Astrocyte (in vitro differentiated cells and primary cell): ENCODE measurements at regions not wholly inside any gene's neighbourhood (a gene's known extent, or its start where the extent isn't known, plus 50 kb on each side); places are given as distances from the start of the nearest gene placed in this dataset.

Source experiments
- DNase-seq: peaks from one replicate; pipeline ENCODE4 v3.0.0-alpha.2; 2010; ENCODE audit warnings: low read depth
- FAIRE-seq: peaks from 2 replicates; lab custom pipeline; 2011; peaks lifted over from hg19 to GRCh38; lab: Jason Lieb, UNC
- H2AFZ ChIP-seq: 2 replicates; pipeline ENCODE4 v1.6.0; 2012; ENCODE audit warnings: low read depth, low read length, inconsistent platforms
- H3K27ac ChIP-seq: 2 replicates; pipeline ENCODE4 v1.5.1; 2011; ENCODE audit warnings: low read depth, low read length, inconsistent platforms
- H3K27me3 ChIP-seq: 2 replicates; pipeline ENCODE4 v1.6.0; 2011; ENCODE audit warnings: low read length, inconsistent platforms; ENCODE audit not compliant: insufficient read depth
- H3K36me3 ChIP-seq: 2 replicates; pipeline ENCODE4 v1.5.1; 2011; ENCODE audit warnings: low read length, inconsistent platforms; ENCODE audit not compliant: insufficient read depth
- H3K4me1 ChIP-seq: 2 replicates; pipeline ENCODE4 v1.5.1; 2011; ENCODE audit warnings: low read length, inconsistent platforms; ENCODE audit not compliant: insufficient read depth
- H3K4me2 ChIP-seq: 2 replicates; pipeline ENCODE4 v1.6.0; 2012; ENCODE audit warnings: low read length, inconsistent platforms
- H3K4me3 ChIP-seq: 2 replicates; pipeline ENCODE4 v1.5.1; 2011; ENCODE audit warnings: low read depth, mild to moderate bottlenecking, low read length, inconsistent platforms; ENCODE audit not compliant: insufficient read depth
- H3K79me2 ChIP-seq: 2 replicates; pipeline ENCODE4 v1.6.0; 2012; ENCODE audit warnings: mild to moderate bottlenecking, low read length, inconsistent platforms; ENCODE audit not compliant: insufficient read depth
- H3K9ac ChIP-seq: 2 replicates; pipeline ENCODE4 v1.6.0; 2012; ENCODE audit warnings: mild to moderate bottlenecking, low read length, inconsistent platforms
- H3K9me3 ChIP-seq: 2 replicates; pipeline ENCODE4 v1.5.1; 2012; ENCODE audit warnings: low read depth, mild to moderate bottlenecking, low read length, inconsistent platforms; ENCODE audit not compliant: insufficient read depth
- H4K20me1 ChIP-seq: 2 replicates; pipeline ENCODE4 v1.6.0; 2012; ENCODE audit warnings: low read length, inconsistent platforms; ENCODE audit not compliant: insufficient read depth
- H3K27ac Mint-ChIP-seq: one replicate; pipeline ENCODE4 v1.8.0; 2021; ENCODE audit warnings: mild to moderate bottlenecking, mixed read lengths; ENCODE audit not compliant: unreplicated experiment
- H3K27me3 Mint-ChIP-seq: one replicate; pipeline ENCODE4 v1.8.0; 2021; ENCODE audit warnings: low read depth, mixed read lengths; ENCODE audit not compliant: unreplicated experiment
- H3K36me3 Mint-ChIP-seq: one replicate; pipeline ENCODE4 v1.8.0; 2021; ENCODE audit warnings: low read depth, mixed read lengths; ENCODE audit not compliant: unreplicated experiment
- H3K4me1 Mint-ChIP-seq: one replicate; pipeline ENCODE4 v1.8.0; 2021; ENCODE audit warnings: low read depth, mixed read lengths; ENCODE audit not compliant: unreplicated experiment
- H3K4me3 Mint-ChIP-seq: one replicate; pipeline ENCODE4 v1.8.0; 2021; ENCODE audit warnings: mild to moderate bottlenecking, moderate library complexity, mixed read lengths; ENCODE audit not compliant: unreplicated experiment
- H3K9me3 Mint-ChIP-seq: one replicate; pipeline ENCODE4 v1.8.0; 2021; ENCODE audit warnings: mild to moderate bottlenecking, mixed read lengths; ENCODE audit not compliant: unreplicated experiment
- EZH2 ChIP-seq: IDR thresholded peaks from 2 replicates; pipeline ENCODE4 v1.6.1; 2012; ENCODE audit warnings: mild to moderate bottlenecking, low read length, inconsistent platforms; ENCODE audit not compliant: insufficient read depth
- TF ChIP-seq, protein P1 (sequence below): IDR thresholded peaks from 2 replicates; pipeline ENCODE4 v1.5.1; 2011; ENCODE audit warnings: low read depth, mild to moderate bottlenecking, inconsistent platforms, low read length, moderate library complexity; ENCODE audit not compliant: insufficient read depth

DNA sequence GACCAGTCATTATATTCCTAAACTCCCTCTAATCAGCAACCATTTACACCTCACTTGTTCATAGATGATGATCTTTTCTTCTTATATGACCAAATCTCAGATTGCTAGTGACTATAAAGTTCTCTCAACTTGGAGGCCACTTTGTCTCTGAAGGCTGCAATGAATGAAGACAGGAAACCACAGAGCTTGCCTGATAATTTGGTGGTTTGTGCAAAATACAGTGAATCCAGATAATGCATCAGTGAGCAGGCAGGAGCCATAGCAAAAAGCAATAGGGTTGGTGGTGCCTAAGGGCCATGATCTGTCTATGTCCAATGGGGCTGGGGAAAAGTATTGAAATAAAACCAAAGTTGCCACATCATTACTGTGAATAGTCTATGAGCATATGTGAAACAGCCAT lies 123.8 kb upstream of the LRFN5 start:
- no peaks in the 10 kb centered on the region for H3K27me3 Mint-ChIP-seq
- H3K36me3 ChIP-seq = no peaks in the 10 kb centered on the region
- no peaks in the 10 kb centered on the region for H3K9me3 ChIP-seq
- H2AFZ ChIP-seq = no peak overlapping the region
- no peak overlapping the region for H3K27ac ChIP-seq
- no peak overlapping the region for H3K4me3 ChIP-seq
- no peak overlapping the region for H3K4me2 ChIP-seq
- H3K36me3 Mint-ChIP-seq = no peaks in the 10 kb centered on the region
- no peak for DNase-seq
- H3K4me1 ChIP-seq = no peaks in the 10 kb centered on the region
- no peaks in the 10 kb centered on the region for H3K79me2 ChIP-seq
- TF ChIP-seq, protein P1, sequence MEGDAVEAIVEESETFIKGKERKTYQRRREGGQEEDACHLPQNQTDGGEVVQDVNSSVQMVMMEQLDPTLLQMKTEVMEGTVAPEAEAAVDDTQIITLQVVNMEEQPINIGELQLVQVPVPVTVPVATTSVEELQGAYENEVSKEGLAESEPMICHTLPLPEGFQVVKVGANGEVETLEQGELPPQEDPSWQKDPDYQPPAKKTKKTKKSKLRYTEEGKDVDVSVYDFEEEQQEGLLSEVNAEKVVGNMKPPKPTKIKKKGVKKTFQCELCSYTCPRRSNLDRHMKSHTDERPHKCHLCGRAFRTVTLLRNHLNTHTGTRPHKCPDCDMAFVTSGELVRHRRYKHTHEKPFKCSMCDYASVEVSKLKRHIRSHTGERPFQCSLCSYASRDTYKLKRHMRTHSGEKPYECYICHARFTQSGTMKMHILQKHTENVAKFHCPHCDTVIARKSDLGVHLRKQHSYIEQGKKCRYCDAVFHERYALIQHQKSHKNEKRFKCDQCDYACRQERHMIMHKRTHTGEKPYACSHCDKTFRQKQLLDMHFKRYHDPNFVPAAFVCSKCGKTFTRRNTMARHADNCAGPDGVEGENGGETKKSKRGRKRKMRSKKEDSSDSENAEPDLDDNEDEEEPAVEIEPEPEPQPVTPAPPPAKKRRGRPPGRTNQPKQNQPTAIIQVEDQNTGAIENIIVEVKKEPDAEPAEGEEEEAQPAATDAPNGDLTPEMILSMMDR = no peak
- TF ChIP-seq EZH2 = no peak
- no peaks in the 10 kb centered on the region for H4K20me1 ChIP-seq
- no peak overlapping the region for H3K9ac ChIP-seq
- no peaks in the 10 kb centered on the region for H3K27me3 ChIP-seq
- FAIRE-seq = no peak
- H3K4me1 Mint-ChIP-seq = peaks cover 3% of the 10 kb centered on the region
- H3K4me3 Mint-ChIP-seq = no peak overlapping the region
- no peak overlapping the region for H3K27ac Mint-ChIP-seq
- no peaks in the 10 kb centered on the region for H3K9me3 Mint-ChIP-seq

DNA sequence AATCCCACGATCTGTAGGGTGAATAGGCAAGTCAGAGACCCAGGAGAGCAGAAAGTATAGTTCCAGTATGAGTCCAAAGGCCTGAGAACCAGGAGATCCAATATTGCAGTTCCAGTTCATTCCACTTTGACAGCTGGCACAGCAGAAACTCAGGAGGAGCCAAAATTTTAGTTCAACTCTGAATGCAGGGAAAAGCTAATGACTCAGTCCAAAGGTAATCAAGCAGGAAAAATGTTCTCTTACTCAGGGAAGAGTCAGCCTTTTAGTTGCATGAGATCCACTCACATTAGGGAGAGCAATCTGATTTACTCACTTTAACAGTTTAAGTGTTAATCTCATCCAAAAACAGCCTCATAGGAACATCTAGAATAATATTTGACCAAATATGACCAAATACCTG lies 130.2 kb upstream of the LRFN5 start:
- H3K4me3 Mint-ChIP-seq = no peak overlapping the region
- TF ChIP-seq, protein P1 = no peak
- no peak for TF ChIP-seq EZH2
- Histone ChIP-seq H3K9me3 (no peaks in the 10 kb centered on the region), H2AFZ (no peak overlapping the region), H3K4me2 (no peak overlapping the region), H3K27ac (no peak overlapping the region), H3K79me2 (no peaks in the 10 kb centered on the region), H3K4me1 (no peaks in the 10 kb centered on the region), H3K36me3 (no peaks in the 10 kb centered on the region), H3K4me3 (no peak overlapping the region), H4K20me1 (no peaks in the 10 kb centered on the region), H3K9ac (no peak overlapping the region), H3K27me3 (no peaks in the 10 kb centered on the region)
- FAIRE-seq (no peak), DNase-seq (peak; percentile 0)
- H3K9me3 Mint-ChIP-seq = no peaks in the 10 kb centered on the region
- H3K4me1 Mint-ChIP-seq = peaks cover 3% of the 10 kb centered on the region
- H3K27ac Mint-ChIP-seq = no peak overlapping the region
- H3K27me3 Mint-ChIP-seq = no peaks in the 10 kb centered on the region
- no peaks in the 10 kb centered on the region for H3K36me3 Mint-ChIP-seq

DNA sequence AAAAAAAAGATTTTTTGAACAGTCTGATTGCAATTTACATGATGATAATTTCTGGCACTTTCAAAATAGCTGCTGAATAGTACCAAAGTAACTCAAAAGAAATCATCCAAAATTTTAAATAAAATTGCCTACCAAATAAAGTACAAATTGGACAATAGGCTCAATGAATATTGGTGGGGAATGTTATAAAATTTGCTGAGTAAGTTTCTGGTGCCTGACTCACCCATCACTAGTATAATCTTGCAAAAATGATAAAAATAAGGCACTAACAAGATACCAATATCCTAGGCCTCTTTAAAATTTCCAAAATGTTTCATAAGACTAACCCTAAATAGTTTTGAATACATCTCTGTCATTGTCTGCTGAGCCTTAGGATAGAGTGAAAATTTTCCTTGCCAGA lies 145.3 kb upstream of the LRFN5 start:
- Histone ChIP-seq H3K4me2 (no peak overlapping the region), H3K9me3 (peaks cover under 1% of the 10 kb centered on the region), H3K4me1 (no peaks in the 10 kb centered on the region), H3K9ac (no peak overlapping the region), H3K27me3 (no peaks in the 10 kb centered on the region), H2AFZ (no peak overlapping the region), H3K27ac (no peak overlapping the region), H3K79me2 (no peaks in the 10 kb centered on the region), H4K20me1 (no peaks in the 10 kb centered on the region), H3K4me3 (no peak overlapping the region), H3K36me3 (no peaks in the 10 kb centered on the region)
- FAIRE-seq (no peak), DNase-seq (no peak)
- Mint-ChIP-seq H3K4me3 (no peak overlapping the region), H3K27ac (no peak overlapping the region), H3K4me1 (peaks cover 4% of the 10 kb centered on the region), H3K27me3 (no peaks in the 10 kb centered on the region), H3K9me3 (no peaks in the 10 kb centered on the region), H3K36me3 (no peaks in the 10 kb centered on the region)
- TF ChIP-seq EZH2 = no peak
- TF ChIP-seq, protein P1 = no peak
